ENCODE measurements at regions not wholly inside any gene's neighbourhood (a gene's known extent, or its start where the extent isn't known, plus 50 kb on each side); places are given as distances from the start of the nearest gene placed in this dataset.

DNA sequence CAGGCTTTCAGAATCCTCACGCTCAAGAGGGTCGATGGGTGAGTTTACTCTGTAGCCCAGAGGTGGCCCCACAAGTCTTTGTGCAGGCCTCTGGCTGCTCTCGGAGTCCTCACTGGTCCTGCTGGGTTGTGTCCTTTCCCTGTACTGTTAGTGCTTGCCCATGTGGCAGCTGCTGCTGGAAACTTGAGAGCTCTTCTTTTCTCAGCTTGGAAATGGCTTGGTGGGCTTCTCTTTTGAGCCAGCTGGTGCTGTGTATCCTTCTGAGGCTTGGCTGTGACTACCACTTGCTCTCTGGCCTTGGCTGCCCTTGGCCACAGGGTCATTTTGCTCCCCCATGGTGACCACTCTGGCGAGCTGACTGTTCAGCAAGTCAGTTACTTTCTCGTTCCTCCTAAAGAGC, 82.2 kb upstream of the LMO4 start:
- H3K4me1 ChIP-seq = no peaks in the 10 kb centered on the region
- no peaks in the 10 kb centered on the region for H3F3A ChIP-seq (ENCODE audit: low read depth)
- Mint-ChIP-seq H3K36me3 (no peaks in the 10 kb centered on the region), H3K4me1 (no peaks in the 10 kb centered on the region), H3K4me3 (no peak overlapping the region), H3K9me3 (peaks cover 2% of the 10 kb centered on the region), H3K27ac (no peak overlapping the region), H3K27me3 (ENCODE audit: insufficient read depth, low read depth) (peaks cover 2% of the 10 kb centered on the region)
- H3K4me3 ChIP-seq = no peak overlapping the region
- H3K36me3 ChIP-seq = no peaks in the 10 kb centered on the region
- DNase-seq (ENCODE audit: low spot score) = no peak
- H3K79me2 ChIP-seq (ENCODE audit: low read depth) = no peaks in the 10 kb centered on the region
- H3K9me3 ChIP-seq (ENCODE audit: low read depth) = no peaks in the 10 kb centered on the region
- H3K27me3 ChIP-seq = no peaks in the 10 kb centered on the region
- TF ChIP-seq EZH2phosphoT487 (IDR thresholded peaks at IDR 0.05) (no peak), EZH2 (IDR thresholded peaks at IDR 0.05) (no peak)
- TF ChIP-seq, protein P1, sequence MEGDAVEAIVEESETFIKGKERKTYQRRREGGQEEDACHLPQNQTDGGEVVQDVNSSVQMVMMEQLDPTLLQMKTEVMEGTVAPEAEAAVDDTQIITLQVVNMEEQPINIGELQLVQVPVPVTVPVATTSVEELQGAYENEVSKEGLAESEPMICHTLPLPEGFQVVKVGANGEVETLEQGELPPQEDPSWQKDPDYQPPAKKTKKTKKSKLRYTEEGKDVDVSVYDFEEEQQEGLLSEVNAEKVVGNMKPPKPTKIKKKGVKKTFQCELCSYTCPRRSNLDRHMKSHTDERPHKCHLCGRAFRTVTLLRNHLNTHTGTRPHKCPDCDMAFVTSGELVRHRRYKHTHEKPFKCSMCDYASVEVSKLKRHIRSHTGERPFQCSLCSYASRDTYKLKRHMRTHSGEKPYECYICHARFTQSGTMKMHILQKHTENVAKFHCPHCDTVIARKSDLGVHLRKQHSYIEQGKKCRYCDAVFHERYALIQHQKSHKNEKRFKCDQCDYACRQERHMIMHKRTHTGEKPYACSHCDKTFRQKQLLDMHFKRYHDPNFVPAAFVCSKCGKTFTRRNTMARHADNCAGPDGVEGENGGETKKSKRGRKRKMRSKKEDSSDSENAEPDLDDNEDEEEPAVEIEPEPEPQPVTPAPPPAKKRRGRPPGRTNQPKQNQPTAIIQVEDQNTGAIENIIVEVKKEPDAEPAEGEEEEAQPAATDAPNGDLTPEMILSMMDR (IDR thresholded peaks at IDR 0.05) = no peak
- no peak overlapping the region for H3K4me2 ChIP-seq
- H3K9ac ChIP-seq = no peak overlapping the region
- H4K20me1 ChIP-seq (ENCODE audit: low read depth) = no peaks in the 10 kb centered on the region
- H2AFZ ChIP-seq (replicated peaks) = no peak overlapping the region
- H3K27ac ChIP-seq = no peak overlapping the region

DNA sequence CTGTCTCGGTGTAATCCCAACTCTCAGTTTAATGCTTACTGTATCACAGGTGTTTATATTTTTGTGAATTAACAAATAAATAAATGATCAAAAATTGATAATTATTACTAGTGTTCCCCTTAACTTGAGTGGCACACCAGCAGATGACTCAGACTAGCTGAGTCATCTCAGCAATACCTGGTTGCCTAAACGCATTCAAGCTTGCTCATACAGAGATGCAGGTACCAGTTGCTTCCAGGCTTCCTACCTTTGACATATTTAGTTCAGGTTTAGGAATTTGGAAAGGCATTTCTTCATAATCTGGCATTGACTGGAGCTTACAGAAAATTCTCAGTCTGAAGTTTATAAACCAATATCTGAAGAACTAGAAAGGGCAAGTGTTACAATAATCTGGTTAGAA, 78.9 kb upstream of the LMO4 start:
- Histone ChIP-seq H3F3A (ENCODE audit: low read depth) (no peaks in the 10 kb centered on the region), H3K27ac (no peak overlapping the region), H4K20me1 (ENCODE audit: low read depth) (no peaks in the 10 kb centered on the region), H3K36me3 (no peaks in the 10 kb centered on the region), H3K9ac (no peak overlapping the region), H3K4me2 (no peak overlapping the region), H3K4me1 (no peaks in the 10 kb centered on the region), H3K4me3 (no peak overlapping the region), H3K27me3 (no peaks in the 10 kb centered on the region), H2AFZ (replicated peaks) (no peak overlapping the region), H3K79me2 (ENCODE audit: low read depth) (no peaks in the 10 kb centered on the region), H3K9me3 (ENCODE audit: low read depth) (no peaks in the 10 kb centered on the region)
- no peaks in the 10 kb centered on the region for H3K4me1 Mint-ChIP-seq
- no peaks in the 10 kb centered on the region for H3K36me3 Mint-ChIP-seq
- peaks cover 5% of the 10 kb centered on the region for H3K9me3 Mint-ChIP-seq
- DNase-seq (ENCODE audit: low spot score) = no peak
- H3K27ac Mint-ChIP-seq = no peak overlapping the region
- TF ChIP-seq EZH2 (IDR thresholded peaks at IDR 0.05) = no peak
- no peak for TF ChIP-seq EZH2phosphoT487 (IDR thresholded peaks at IDR 0.05)
- TF ChIP-seq, protein P1 (IDR thresholded peaks at IDR 0.05) = no peak
- H3K27me3 Mint-ChIP-seq (ENCODE audit: insufficient read depth, low read depth) = no peaks in the 10 kb centered on the region
- H3K4me3 Mint-ChIP-seq = no peak overlapping the region

DNA sequence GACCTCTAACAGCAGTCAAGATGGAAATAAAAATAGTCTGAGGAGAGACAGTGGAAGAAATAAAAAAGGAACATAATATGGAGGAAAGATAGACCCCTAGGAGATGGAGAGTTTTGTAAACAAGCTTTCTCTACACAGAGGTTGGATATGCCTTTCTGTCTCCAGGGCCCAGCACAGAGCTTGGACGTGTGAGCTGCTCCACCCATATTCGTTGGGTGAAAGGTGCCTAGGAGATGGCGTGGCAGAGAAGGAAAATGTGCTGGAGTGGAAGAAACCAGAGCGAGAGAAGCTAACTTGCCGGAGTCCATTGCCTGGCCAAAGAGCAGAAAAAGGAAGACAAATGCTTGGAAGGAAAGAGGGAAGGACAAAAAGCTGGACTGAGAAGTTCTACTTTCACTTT, 78.3 kb upstream of the LMO4 start:
- Histone ChIP-seq H3K27ac (no peak overlapping the region), H3K4me3 (no peak overlapping the region), H3F3A (ENCODE audit: low read depth) (no peaks in the 10 kb centered on the region), H3K9me3 (ENCODE audit: low read depth) (no peaks in the 10 kb centered on the region), H3K9ac (no peak overlapping the region), H3K79me2 (ENCODE audit: low read depth) (no peaks in the 10 kb centered on the region), H3K36me3 (no peaks in the 10 kb centered on the region), H3K4me1 (no peaks in the 10 kb centered on the region), H3K4me2 (no peak overlapping the region), H2AFZ (replicated peaks) (no peak overlapping the region), H4K20me1 (ENCODE audit: low read depth) (no peaks in the 10 kb centered on the region), H3K27me3 (no peaks in the 10 kb centered on the region)
- H3K4me3 Mint-ChIP-seq = no peak overlapping the region
- no peak for DNase-seq (ENCODE audit: low spot score)
- H3K27me3 Mint-ChIP-seq (ENCODE audit: insufficient read depth, low read depth) = no peaks in the 10 kb centered on the region
- peaks cover 5% of the 10 kb centered on the region for H3K9me3 Mint-ChIP-seq
- no peaks in the 10 kb centered on the region for H3K36me3 Mint-ChIP-seq
- no peak for TF ChIP-seq EZH2phosphoT487 (IDR thresholded peaks at IDR 0.05)
- no peak for TF ChIP-seq EZH2 (IDR thresholded peaks at IDR 0.05)
- TF ChIP-seq, protein P1 (IDR thresholded peaks at IDR 0.05) = no peak
- no peak overlapping the region for H3K27ac Mint-ChIP-seq
- no peaks in the 10 kb centered on the region for H3K4me1 Mint-ChIP-seq

DNA sequence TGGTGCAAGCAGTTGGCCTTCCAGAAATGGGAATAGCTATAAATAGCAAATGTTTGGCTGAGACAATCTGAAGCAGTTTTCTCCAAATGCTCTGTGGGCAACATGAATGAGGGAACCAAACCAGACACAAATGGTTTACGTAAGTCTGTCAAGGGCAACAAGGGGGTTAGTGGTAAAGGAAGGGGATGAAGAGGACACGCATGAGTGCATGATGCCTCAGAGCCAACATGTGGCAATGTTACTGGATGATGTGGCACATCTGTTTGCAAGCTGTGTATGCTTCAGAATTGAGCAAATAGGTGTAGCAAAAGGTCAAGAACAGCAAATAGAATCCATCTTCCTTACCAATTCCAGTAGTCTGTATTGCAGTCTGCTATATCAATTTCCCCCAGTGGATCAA, 76.3 kb upstream of the LMO4 start:
- no peaks in the 10 kb centered on the region for H3K36me3 Mint-ChIP-seq
- H3K27ac ChIP-seq = no peak overlapping the region

More for the DNA sequence above, 76.3 kb upstream of the LMO4 start:
- no peak overlapping the region for H3K4me3 Mint-ChIP-seq
- DNase-seq (ENCODE audit: low spot score) = no peak
- peaks cover 5% of the 10 kb centered on the region for H3K9me3 Mint-ChIP-seq
- Histone ChIP-seq H3K4me1 (no peaks in the 10 kb centered on the region), H4K20me1 (ENCODE audit: low read depth) (no peaks in the 10 kb centered on the region), H3K9ac (no peak overlapping the region), H3K9me3 (ENCODE audit: low read depth) (no peaks in the 10 kb centered on the region), H3F3A (ENCODE audit: low read depth) (no peaks in the 10 kb centered on the region), H3K4me2 (no peak overlapping the region), H2AFZ (replicated peaks) (no peak overlapping the region), H3K36me3 (no peaks in the 10 kb centered on the region), H3K27me3 (no peaks in the 10 kb centered on the region), H3K79me2 (ENCODE audit: low read depth) (no peaks in the 10 kb centered on the region), H3K4me3 (no peak overlapping the region)
- H3K27me3 Mint-ChIP-seq (ENCODE audit: insufficient read depth, low read depth) = no peaks in the 10 kb centered on the region
- H3K27ac Mint-ChIP-seq = no peak overlapping the region
- TF ChIP-seq EZH2phosphoT487 (IDR thresholded peaks at IDR 0.05) = no peak
- TF ChIP-seq, protein P1 (IDR thresholded peaks at IDR 0.05) = no peak
- no peak for TF ChIP-seq EZH2 (IDR thresholded peaks at IDR 0.05)
- H3K4me1 Mint-ChIP-seq = no peaks in the 10 kb centered on the region
